NT2/D1 (cell line): ENCODE measurements at regions not wholly inside any gene's neighbourhood (a gene's known extent, or its start where the extent isn't known, plus 50 kb on each side); places are given as distances from the start of the nearest gene placed in this dataset.

Source experiments
- DNase-seq: peaks from one replicate; pipeline ENCODE4 v3.0.0-alpha.2; 2011; ENCODE audit warnings: low read depth, low spot score
- H3K27me3 ChIP-seq: 2 replicates; pipeline ENCODE4 v1.6.0; 2011; ENCODE audit warnings: mild to moderate bottlenecking; ENCODE audit not compliant: insufficient read length, insufficient read depth
- H3K36me3 ChIP-seq: 2 replicates; pipeline ENCODE4 v1.6.1; 2011; ENCODE audit warnings: mild to moderate bottlenecking, low read length, mixed read lengths; ENCODE audit not compliant: insufficient read depth, insufficient read length
- H3K4me1 ChIP-seq: 2 replicates; pipeline ENCODE4 v1.5.1; 2011; ENCODE audit not compliant: insufficient read depth, insufficient read length
- H3K4me3 ChIP-seq: 2 replicates; pipeline ENCODE4 v1.5.1; 2011; ENCODE audit warnings: low read depth; ENCODE audit not compliant: insufficient read length
- H3K9ac ChIP-seq: 2 replicates; pipeline ENCODE4 v1.6.0; 2011; ENCODE audit warnings: low read depth; ENCODE audit not compliant: insufficient read length
- H3K9me3 ChIP-seq: 2 replicates; pipeline ENCODE4 v1.5.1; 2011; ENCODE audit warnings: mild to moderate bottlenecking, low read length; ENCODE audit not compliant: insufficient read depth
- SUZ12 ChIP-seq: IDR thresholded peaks from 2 replicates; pipeline ENCODE4 v1.6.1; 2011; ENCODE audit not compliant: insufficient read length, insufficient read depth; ENCODE audit errors: extremely low read depth
- YY1 ChIP-seq: IDR thresholded peaks from 2 replicates; pipeline ENCODE4 v1.6.1; 2011; ENCODE audit not compliant: insufficient read length, insufficient read depth
- ZNF274 ChIP-seq: IDR thresholded peaks from 2 replicates; pipeline ENCODE4 v1.6.1; 2011; ENCODE audit warnings: mild to moderate bottlenecking, low read depth, low read length

DNA sequence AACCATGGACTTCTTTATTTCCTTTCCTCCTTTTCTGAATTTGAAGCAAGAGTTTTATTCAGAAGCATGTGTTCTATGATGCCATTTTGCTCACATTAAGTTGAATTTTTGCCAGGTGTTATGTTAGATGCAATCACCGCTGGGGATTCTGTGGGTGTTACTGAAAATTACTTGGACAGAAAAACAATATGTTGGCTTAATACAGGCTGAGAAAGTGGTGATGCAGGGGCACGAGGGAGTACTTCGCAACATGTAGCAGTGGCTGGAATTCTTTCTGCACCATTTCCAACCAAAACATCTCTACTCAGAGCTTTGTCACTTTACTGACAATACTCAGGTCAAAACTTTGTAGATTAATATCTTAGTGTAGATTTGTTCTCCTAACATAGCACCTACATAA, 109.2 kb upstream of the PCDH18 start:
- Histone ChIP-seq H3K9me3 (no peaks in the 10 kb centered on the region), H3K4me3 (no peak overlapping the region), H3K36me3 (no peaks in the 10 kb centered on the region), H3K4me1 (no peaks in the 10 kb centered on the region), H3K9ac (no peak overlapping the region), H3K27me3 (no peaks in the 10 kb centered on the region)
- no peak for DNase-seq
- TF ChIP-seq SUZ12 (no peak), ZNF274 (no peak), YY1 (no peak)

DNA sequence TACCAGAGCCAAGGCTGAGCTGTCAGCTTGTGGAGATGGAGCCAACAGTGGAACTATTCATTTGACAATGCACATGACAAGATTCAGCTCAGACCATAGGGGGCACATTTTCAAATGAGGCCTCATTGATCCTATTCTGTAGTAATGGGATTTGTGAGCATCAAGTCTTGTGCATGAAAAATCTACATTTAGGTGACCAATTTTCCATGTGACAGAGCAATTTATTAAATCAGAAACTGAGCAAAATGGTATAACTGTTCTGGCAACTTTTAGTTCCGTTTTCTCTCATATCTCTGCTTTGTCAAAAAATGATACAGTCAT, 108.5 kb upstream of the PCDH18 start:
- no peaks in the 10 kb centered on the region for H3K9me3 ChIP-seq
- no peaks in the 10 kb centered on the region for H3K27me3 ChIP-seq
- no peaks in the 10 kb centered on the region for H3K4me1 ChIP-seq
- DNase-seq: no peak
- no peaks in the 10 kb centered on the region for H3K36me3 ChIP-seq
- H3K4me3 ChIP-seq: no peak overlapping the region
- H3K9ac ChIP-seq: no peak overlapping the region
- TF ChIP-seq YY1: no peak
- no peak for TF ChIP-seq ZNF274
- TF ChIP-seq SUZ12: no peak

DNA sequence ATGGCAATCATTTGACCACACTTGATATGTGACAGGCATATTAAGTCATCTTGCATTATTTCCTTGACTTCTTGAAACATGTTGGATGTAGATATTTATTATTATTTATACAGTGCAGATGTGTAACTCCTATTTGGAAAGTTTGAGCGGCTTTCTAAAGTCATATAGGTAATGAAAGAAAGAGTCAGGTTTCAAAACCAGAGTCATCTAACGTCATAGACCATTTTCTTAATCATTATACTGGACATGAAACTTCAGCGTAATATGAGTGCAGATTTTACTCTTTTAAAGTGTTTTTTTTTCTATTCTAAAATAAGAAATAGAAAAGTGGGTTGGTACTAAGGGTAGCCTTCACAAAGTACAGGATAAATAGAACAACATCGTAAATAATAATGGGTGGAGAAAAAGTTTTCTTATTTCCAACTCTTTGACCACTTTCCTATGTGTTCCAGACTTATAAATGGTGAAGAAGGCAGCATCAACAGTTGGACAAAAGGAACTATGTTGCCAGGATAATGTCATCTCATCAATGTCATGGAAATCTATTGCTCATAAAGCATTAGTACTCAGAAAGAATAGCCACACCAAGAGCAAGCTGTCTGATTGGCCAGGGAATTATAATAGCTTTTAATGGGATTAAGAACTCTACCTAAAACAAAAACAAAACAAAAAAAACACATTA, 108.0 kb upstream of the PCDH18 start:
- no peak overlapping the region for H3K9ac ChIP-seq
- H3K4me1 ChIP-seq: no peaks in the 10 kb centered on the region
- H3K36me3 ChIP-seq: no peaks in the 10 kb centered on the region
- no peaks in the 10 kb centered on the region for H3K27me3 ChIP-seq
- no peak overlapping the region for H3K4me3 ChIP-seq
- no peak for TF ChIP-seq SUZ12
- TF ChIP-seq YY1: no peak
- no peak for TF ChIP-seq ZNF274
- H3K9me3 ChIP-seq: no peaks in the 10 kb centered on the region
- no peak for DNase-seq

DNA sequence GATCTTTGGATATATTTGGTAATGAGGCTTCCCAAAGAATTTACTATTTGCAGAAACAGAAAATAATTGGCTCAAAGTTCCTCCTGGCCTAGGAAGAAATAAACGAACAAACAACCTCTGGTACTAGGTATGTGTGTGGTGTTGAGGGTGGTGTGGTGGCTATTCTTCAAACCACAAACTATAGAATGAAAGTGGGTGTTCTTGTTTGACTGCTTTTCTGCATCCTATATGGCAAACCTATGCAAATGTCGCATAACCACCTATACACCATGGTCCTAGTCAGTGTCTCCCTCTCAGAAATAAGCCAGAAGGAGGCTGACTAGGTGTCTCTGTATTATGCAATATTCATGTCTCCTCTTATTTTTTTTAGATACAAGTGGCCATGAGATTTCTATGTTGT, 106.6 kb upstream of the PCDH18 start:
- no peak for TF ChIP-seq SUZ12
- no peak for TF ChIP-seq ZNF274
- no peak for TF ChIP-seq YY1
- no peak overlapping the region for H3K9ac ChIP-seq
- H3K4me1 ChIP-seq: no peaks in the 10 kb centered on the region
- no peaks in the 10 kb centered on the region for H3K9me3 ChIP-seq
- H3K36me3 ChIP-seq: no peaks in the 10 kb centered on the region
- DNase-seq: no peak
- no peaks in the 10 kb centered on the region for H3K27me3 ChIP-seq
- no peak overlapping the region for H3K4me3 ChIP-seq

DNA sequence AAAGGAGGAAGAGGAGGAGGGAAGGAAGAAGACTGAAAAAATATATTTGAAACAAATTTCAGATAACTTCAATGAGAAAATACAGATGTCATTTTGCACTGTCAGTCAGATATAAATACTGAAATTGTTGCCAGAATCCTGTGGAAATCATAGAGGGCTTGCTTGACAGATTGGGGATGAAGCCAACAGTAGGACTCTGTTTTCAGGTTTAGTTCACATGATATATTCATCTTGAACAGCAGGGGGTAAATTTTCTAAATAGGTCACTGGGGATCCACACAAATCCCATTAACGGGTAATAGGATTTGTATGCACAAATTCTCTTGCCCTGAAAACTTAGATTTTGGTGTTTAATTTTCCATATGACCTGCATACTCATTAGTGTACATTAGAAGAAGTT, 103.3 kb upstream of the PCDH18 start:
- Histone ChIP-seq H3K4me1 (no peaks in the 10 kb centered on the region), H3K27me3 (no peaks in the 10 kb centered on the region), H3K9ac (no peak overlapping the region), H3K9me3 (no peaks in the 10 kb centered on the region), H3K4me3 (no peak overlapping the region), H3K36me3 (no peaks in the 10 kb centered on the region)
- TF ChIP-seq ZNF274 (no peak), YY1 (no peak), SUZ12 (no peak)
- DNase-seq: no peak

DNA sequence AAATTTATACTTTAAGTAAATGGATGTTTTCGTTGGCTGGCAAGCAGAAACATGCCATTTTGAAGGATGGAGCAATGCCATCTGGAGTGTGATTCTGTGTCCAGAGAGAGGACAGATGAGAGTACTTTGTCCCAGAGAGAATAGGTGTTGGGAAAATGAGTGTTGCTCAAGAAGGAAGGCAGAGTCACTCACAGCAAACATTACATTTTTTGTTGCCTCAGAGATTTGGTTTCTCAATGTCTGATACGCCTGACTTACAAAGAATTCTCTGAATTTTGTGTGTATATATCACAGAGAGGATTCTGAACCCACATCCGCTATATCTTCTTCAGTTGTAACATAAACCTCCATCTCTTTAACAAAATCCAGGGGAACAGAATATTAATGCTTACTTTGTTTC, 102.8 kb upstream of the PCDH18 start:
- H3K4me1 ChIP-seq: no peaks in the 10 kb centered on the region
- no peak overlapping the region for H3K9ac ChIP-seq
- H3K9me3 ChIP-seq: no peaks in the 10 kb centered on the region
- no peak for DNase-seq
- H3K36me3 ChIP-seq: no peaks in the 10 kb centered on the region
- TF ChIP-seq SUZ12 (no peak), YY1 (no peak), ZNF274 (no peak)
- H3K27me3 ChIP-seq: no peaks in the 10 kb centered on the region
- H3K4me3 ChIP-seq: no peak overlapping the region

DNA sequence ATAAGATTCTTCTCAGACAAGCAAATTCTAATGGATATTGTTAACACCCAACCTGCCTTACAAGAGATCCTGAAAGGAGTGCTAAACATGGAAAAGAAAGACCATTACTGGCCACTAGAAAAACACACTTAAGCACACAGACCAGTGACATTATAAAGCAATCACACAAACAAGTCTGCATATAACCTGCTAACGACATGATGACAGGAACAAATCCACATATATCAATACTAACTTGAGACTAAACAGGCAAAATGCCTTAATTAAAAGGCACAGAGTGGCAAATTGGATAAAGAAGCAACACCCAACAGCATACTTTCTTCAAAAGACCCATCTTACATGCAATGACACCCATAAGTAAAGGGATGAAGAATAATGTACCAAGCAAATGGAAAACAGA, 100.5 kb upstream of the PCDH18 start:
- Histone ChIP-seq H3K9me3 (no peaks in the 10 kb centered on the region), H3K27me3 (no peaks in the 10 kb centered on the region), H3K4me3 (no peak overlapping the region), H3K36me3 (no peaks in the 10 kb centered on the region), H3K4me1 (no peaks in the 10 kb centered on the region), H3K9ac (no peak overlapping the region)
- no peak for DNase-seq
- TF ChIP-seq SUZ12 (no peak), YY1 (no peak), ZNF274 (no peak)

DNA sequence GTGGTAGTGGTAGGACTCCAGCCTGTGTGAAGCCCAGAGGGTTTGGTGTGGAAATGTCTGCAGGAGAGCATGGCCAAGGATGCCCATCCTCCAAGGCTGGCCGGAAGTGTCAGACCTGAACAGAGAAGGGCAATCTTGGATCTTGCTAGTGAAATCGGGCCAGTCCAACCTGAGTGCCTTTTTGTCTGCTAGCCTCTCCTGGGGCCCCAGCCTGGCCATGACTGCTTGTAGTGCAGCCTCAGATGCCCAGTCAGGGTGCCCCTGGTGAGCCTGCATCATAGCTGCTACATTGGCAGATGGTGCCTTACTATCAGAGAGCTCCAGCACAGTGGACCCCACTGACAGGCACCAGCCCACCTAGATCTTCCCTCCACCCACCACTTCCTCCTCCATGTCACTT, 99.3 kb upstream of the PCDH18 start:
- Histone ChIP-seq H3K4me1 (no peaks in the 10 kb centered on the region), H3K9ac (no peak overlapping the region), H3K9me3 (no peaks in the 10 kb centered on the region), H3K36me3 (no peaks in the 10 kb centered on the region), H3K27me3 (no peaks in the 10 kb centered on the region), H3K4me3 (no peak overlapping the region)
- DNase-seq: no peak
- TF ChIP-seq SUZ12 (no peak), ZNF274 (no peak), YY1 (no peak)

DNA sequence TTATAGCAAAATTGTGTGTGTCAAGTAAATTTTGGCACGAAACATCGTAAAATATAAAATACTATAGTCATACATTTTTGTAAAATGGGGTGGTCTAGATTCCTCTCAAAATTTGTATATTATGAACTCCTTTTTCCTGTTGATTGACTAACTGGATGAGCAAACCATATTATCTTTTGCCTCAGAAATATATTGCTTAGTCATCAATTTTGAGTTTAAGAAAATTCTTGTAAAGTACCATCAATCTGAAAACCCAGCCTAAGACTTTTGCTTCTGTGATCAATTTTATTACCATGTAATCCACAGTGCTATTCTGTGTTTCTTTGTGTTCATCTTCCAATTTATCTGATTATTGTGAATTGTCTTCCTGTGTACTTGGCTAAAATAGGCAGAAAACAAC, 98.0 kb upstream of the PCDH18 start:
- H3K36me3 ChIP-seq: no peaks in the 10 kb centered on the region
- no peak for DNase-seq
- H3K27me3 ChIP-seq: no peaks in the 10 kb centered on the region
- no peak for TF ChIP-seq ZNF274
- TF ChIP-seq YY1: no peak
- TF ChIP-seq SUZ12: no peak
- no peaks in the 10 kb centered on the region for H3K4me1 ChIP-seq
- no peak overlapping the region for H3K9ac ChIP-seq
- no peaks in the 10 kb centered on the region for H3K9me3 ChIP-seq
- no peak overlapping the region for H3K4me3 ChIP-seq
